NT2/D1 (cell line): ENCODE measurements at regions not wholly inside any gene's neighbourhood (a gene's known extent, or its start where the extent isn't known, plus 50 kb on each side); places are given as distances from the start of the nearest gene placed in this dataset.

Source experiments
- DNase-seq: peaks from one replicate; pipeline ENCODE4 v3.0.0-alpha.2; 2011; ENCODE audit warnings: low read depth, low spot score
- H3K27me3 ChIP-seq: 2 replicates; pipeline ENCODE4 v1.6.0; 2011; ENCODE audit warnings: mild to moderate bottlenecking; ENCODE audit not compliant: insufficient read length, insufficient read depth
- H3K36me3 ChIP-seq: 2 replicates; pipeline ENCODE4 v1.6.1; 2011; ENCODE audit warnings: mild to moderate bottlenecking, low read length, mixed read lengths; ENCODE audit not compliant: insufficient read depth, insufficient read length
- H3K4me1 ChIP-seq: 2 replicates; pipeline ENCODE4 v1.5.1; 2011; ENCODE audit not compliant: insufficient read depth, insufficient read length
- H3K4me3 ChIP-seq: 2 replicates; pipeline ENCODE4 v1.5.1; 2011; ENCODE audit warnings: low read depth; ENCODE audit not compliant: insufficient read length
- H3K9ac ChIP-seq: 2 replicates; pipeline ENCODE4 v1.6.0; 2011; ENCODE audit warnings: low read depth; ENCODE audit not compliant: insufficient read length
- H3K9me3 ChIP-seq: 2 replicates; pipeline ENCODE4 v1.5.1; 2011; ENCODE audit warnings: mild to moderate bottlenecking, low read length; ENCODE audit not compliant: insufficient read depth
- SUZ12 ChIP-seq: IDR thresholded peaks from 2 replicates; pipeline ENCODE4 v1.6.1; 2011; ENCODE audit not compliant: insufficient read length, insufficient read depth; ENCODE audit errors: extremely low read depth
- YY1 ChIP-seq: IDR thresholded peaks from 2 replicates; pipeline ENCODE4 v1.6.1; 2011; ENCODE audit not compliant: insufficient read length, insufficient read depth
- ZNF274 ChIP-seq: IDR thresholded peaks from 2 replicates; pipeline ENCODE4 v1.6.1; 2011; ENCODE audit warnings: mild to moderate bottlenecking, low read depth, low read length

DNA sequence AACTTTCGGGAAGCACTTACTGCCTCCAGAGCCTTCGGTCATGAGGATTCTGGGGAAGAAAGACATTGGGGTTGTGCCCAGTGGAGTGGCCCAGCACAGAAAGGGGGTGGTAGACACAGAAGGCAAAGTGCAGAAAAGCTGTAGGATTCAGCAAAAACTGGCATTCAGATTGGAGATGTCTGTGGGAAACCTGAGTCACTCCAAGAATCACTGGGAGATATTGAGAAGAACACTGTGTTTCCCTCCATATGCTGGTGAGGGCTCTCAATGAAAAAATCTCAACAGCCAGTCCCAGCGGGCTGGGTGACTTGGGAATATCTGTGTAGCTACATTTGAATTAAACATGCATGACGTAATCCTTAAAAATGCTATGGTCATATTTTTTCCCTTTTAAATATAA is 61.2 kb upstream of the RCN1 start:
- peaks cover 1% of the 10 kb centered on the region for H3K4me1 ChIP-seq
- no peaks in the 10 kb centered on the region for H3K36me3 ChIP-seq
- H3K4me3 ChIP-seq: no peak overlapping the region
- TF ChIP-seq SUZ12 (no peak), ZNF274 (no peak), YY1 (no peak)
- no peaks in the 10 kb centered on the region for H3K9me3 ChIP-seq
- no peak overlapping the region for H3K9ac ChIP-seq
- H3K27me3 ChIP-seq: no peaks in the 10 kb centered on the region
- no peak for DNase-seq

- H3K27me3 ChIP-seq: no peaks in the 10 kb centered on the region
- no peaks in the 10 kb centered on the region for H3K9me3 ChIP-seq
- no peak for DNase-seq
- H3K4me1 ChIP-seq: peaks cover 1% of the 10 kb centered on the region
- H3K4me3 ChIP-seq: no peak overlapping the region
- H3K36me3 ChIP-seq: no peaks in the 10 kb centered on the region
- H3K9ac ChIP-seq: no peak overlapping the region
- TF ChIP-seq ZNF274 (no peak), YY1 (no peak), SUZ12 (no peak)
Observed at GRCh38 chr11:32028201-32028600, 62.7 kb upstream of the RCN1 start.

DNA sequence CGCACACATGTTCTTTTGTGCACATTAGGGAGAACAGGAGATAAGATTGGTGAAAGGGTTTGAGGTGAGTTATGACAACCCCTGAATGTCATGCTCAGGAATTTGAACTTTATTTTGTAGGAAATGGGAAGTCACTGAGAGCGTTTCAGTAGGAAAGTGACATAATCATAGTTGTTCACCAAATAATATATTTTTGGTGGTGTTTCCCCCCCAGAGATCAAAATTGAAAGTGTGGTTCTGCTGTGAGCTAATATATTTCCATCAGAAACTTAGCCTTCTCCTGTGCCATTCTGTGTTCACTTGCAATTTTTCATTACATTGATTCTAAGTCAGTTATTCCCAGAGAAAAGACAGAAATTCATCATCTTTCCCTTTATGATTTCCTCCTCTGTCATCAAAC is 64.1 kb upstream of the RCN1 start:
- Histone ChIP-seq H3K4me3 (no peak overlapping the region), H3K27me3 (no peaks in the 10 kb centered on the region), H3K9me3 (no peaks in the 10 kb centered on the region), H3K9ac (no peak overlapping the region), H3K36me3 (no peaks in the 10 kb centered on the region), H3K4me1 (peaks cover 1% of the 10 kb centered on the region)
- TF ChIP-seq ZNF274: no peak
- TF ChIP-seq YY1: no peak
- no peak for TF ChIP-seq SUZ12
- no peak for DNase-seq

- H3K4me1 ChIP-seq: peaks cover 1% of the 10 kb centered on the region
- no peak overlapping the region for H3K4me3 ChIP-seq
- H3K27me3 ChIP-seq: no peaks in the 10 kb centered on the region
- H3K9me3 ChIP-seq: no peaks in the 10 kb centered on the region
- TF ChIP-seq ZNF274: no peak
- no peak overlapping the region for H3K9ac ChIP-seq
- no peaks in the 10 kb centered on the region for H3K36me3 ChIP-seq
- no peak for DNase-seq
Observed at GRCh38 chr11:32024948-32025347, 65.9 kb upstream of the RCN1 start.

- Histone ChIP-seq H3K9me3 (no peaks in the 10 kb centered on the region), H3K27me3 (no peaks in the 10 kb centered on the region), H3K36me3 (no peaks in the 10 kb centered on the region), H3K9ac (no peak overlapping the region), H3K4me1 (no peaks in the 10 kb centered on the region), H3K4me3 (no peak overlapping the region)
- no peak for DNase-seq
- TF ChIP-seq YY1: no peak
- TF ChIP-seq ZNF274: no peak
- no peak for TF ChIP-seq SUZ12
Observed at GRCh38 chr11:32023370-32024305, 67.2 kb upstream of the RCN1 start.

DNA sequence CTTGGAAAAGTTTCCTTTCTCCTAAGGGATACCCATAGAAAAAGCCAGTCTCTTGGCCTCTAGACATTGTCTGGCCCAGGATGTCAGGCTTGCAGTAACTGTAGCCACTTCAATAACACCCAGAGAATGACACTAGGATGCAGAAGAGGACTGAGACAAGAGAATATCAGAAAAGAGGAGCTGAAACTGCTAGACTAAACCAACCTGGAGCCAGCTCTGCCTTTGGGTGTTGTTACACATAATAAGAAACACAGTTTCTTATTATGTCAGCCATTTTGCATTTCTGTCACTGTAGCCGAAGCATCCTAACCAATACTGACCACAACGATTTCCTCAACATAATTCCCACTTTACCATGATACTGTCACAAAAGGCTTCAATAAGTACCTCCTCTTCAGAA is 72.2 kb upstream of the RCN1 start:
- Histone ChIP-seq H3K4me1 (no peaks in the 10 kb centered on the region), H3K9ac (no peak overlapping the region), H3K9me3 (no peaks in the 10 kb centered on the region), H3K36me3 (no peaks in the 10 kb centered on the region), H3K4me3 (no peak overlapping the region), H3K27me3 (no peaks in the 10 kb centered on the region)
- no peak for TF ChIP-seq SUZ12
- no peak for DNase-seq

- Histone ChIP-seq H3K4me3 (no peak overlapping the region), H3K4me1 (no peaks in the 10 kb centered on the region), H3K36me3 (no peaks in the 10 kb centered on the region), H3K9ac (no peak overlapping the region), H3K9me3 (no peaks in the 10 kb centered on the region), H3K27me3 (no peaks in the 10 kb centered on the region)
- no peak for DNase-seq
- no peak for TF ChIP-seq SUZ12
- TF ChIP-seq YY1: no peak
- TF ChIP-seq ZNF274: no peak
Observed at GRCh38 chr11:32016111-32016510, 74.8 kb upstream of the RCN1 start.
